Inflammatory macrophage treated with lipopolysaccharide for 1 hour (primary cell): ENCODE measurements at regions not wholly inside any gene's neighbourhood (a gene's known extent, or its start where the extent isn't known, plus 50 kb on each side); places are given as distances from the start of the nearest gene placed in this dataset.

Experiments used
- DNase-seq, 2 donors: peaks; one replicate each; pipeline ENCODE4 v3.0.0-alpha.2; 2020 to 2022

DNA sequence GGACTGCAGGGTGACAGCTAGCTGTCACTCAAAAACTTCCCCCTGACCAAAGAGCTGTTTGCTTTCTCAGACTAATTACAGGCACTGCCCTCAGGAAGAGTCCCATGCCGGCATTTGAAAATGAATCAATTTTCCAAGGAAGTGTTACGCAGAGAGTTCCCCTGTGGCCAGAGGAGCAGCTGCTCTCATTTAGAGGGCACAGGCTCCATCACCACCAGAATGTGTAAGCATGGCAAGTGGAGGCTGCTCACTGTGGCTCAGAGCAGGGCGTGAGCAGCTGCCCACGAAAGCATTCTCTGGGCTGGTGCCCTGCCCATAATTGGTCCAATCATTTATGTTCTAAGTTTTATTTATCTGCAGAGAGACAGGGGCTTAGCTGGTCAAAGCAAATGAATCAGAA lies 202.2 kb downstream of the RAMP3 start:
- no peak for DNase-seq

DNA sequence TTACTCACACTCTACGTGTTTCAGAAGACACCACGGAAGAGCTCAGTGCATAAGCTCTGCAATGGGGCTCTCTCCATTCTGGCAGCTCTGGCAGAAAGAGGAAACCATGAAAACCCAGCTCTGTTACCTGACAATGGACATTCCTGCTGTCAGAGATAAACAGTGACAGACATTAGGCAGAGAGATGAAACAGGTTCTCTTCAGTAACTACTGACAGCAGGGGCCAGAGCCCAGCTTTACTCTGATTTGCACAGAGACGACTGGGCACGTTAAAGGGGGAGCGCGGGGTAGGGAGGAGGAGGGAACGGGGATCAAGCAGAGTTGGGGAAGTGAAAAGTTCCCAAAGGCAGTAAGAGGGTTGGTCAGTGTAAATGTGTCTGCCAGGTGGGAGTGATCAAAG lies 206.1 kb downstream of the RAMP3 start:
- no peak for DNase-seq

GRCh38 chr7:45365341-45365740 lies 207.8 kb downstream of the RAMP3 start:
- DNase-seq = no peak

DNA sequence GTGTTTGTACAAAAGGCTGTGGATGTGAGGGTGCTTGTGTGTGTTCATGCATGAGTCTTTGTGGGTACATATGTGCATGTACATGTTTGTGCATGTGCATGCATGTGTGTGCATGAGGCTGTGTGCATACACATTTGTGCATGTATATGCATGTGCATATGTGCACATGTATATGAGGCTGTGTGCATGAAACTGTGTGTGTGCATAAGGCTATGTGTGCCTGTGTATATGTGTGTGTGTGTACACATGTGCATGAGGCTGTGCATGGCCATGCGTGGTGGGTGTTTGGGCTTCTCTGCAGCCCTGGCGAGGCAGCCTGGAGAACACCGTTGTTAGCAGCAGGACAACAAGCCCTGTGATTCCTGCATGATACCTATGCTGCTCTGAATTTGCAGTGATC lies 207.7 kb upstream of the ADCY1 start:
- no peak for DNase-seq

GRCh38 chr7:45367026-45367425 lies 207.1 kb upstream of the ADCY1 start:
- DNase-seq = no peak

DNA sequence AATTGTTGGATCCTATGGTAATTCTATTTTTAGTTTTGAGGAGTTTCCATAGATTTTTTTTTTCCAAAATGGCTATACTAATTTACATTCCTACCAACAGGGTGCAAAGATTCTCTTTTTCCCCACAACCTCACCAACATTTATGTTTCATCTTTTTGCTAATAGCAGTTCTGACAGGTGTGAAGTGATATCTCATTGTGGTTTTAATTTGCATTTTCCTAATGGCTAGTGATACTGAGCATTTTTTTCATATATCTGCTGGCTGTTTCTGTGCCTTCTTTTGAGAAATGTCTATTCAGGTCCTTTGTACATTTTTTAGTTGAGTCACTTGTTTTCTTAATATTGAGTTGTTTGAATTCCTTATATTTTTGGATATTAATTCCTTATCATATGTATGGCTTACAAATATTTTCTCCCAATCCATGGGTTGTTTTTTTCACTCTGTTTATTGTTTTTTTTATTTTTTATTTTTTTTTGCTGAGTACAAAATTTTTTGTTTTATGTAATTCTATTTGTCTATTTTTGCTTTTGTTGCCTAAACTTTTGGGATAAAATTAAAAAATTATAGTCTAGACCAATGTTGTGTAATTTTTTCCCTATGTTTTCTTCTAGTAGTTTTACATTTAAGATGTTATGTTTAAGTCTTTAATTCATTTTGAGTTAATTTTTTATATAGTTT lies 205.9 kb upstream of the ADCY1 start:
- DNase-seq = no peak

DNA sequence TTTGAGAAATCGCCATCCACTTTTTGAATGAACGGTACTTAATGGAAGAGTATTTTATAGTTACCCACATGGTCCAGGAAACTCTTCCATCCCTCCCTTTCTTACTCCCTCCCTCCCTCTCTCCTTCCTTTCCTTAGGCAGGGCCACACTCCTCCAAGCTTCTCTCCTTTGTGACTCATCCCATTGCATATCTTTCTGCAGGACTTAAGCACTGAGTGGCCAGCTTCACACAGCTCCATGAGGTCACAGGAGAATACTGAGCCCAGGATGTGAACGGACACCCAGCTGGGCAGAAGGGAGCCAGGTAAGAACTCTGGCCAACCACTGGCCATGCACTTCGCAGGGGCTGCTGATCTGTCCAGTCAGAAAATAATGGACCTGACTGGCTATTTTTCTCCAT lies 189.7 kb upstream of the ADCY1 start:
- DNase-seq = no peak

DNA sequence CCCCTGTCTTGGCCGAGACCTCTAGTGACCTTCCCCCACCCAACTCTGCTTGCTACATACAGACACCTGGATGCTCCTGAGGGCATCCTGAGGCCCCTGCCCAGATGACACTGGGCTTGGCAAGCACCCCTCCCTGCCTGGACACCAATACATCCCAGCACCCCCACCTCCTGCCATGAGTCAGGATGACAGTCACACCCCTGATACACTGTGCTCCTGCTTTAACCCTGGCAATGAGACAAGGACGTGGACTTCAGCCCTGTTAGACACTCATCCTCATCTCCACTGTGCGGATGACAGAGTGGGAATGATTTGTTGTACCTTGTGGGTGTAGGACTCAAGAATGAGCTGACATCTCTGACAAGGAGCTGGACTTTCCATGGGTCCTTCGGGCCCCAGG lies 186.3 kb upstream of the ADCY1 start:
- no peak for DNase-seq

- DNase-seq = no peak
Observed at GRCh38 chr7:45389073-45389872, 184.9 kb upstream of the ADCY1 start.

DNA sequence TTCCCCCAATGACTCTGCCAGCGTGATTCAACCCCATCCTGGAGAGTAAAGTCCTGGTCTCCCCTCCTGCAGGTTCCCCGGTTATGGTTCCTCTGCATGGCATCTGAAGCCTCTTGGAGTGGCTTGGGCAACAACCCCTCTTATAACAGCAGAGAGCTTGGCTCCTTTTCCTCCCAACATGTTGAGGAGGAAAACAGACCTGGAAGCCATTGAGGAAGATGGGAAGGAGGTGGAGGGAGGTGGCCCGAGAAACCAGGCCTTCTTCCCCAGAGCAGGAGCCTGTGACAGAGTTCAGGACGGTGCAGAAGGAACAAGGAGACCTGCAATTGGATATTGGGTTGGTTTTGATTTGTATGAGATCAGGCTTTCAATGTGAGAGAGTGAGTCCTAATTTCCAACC lies 184.0 kb upstream of the ADCY1 start:
- no peak for DNase-seq

DNA sequence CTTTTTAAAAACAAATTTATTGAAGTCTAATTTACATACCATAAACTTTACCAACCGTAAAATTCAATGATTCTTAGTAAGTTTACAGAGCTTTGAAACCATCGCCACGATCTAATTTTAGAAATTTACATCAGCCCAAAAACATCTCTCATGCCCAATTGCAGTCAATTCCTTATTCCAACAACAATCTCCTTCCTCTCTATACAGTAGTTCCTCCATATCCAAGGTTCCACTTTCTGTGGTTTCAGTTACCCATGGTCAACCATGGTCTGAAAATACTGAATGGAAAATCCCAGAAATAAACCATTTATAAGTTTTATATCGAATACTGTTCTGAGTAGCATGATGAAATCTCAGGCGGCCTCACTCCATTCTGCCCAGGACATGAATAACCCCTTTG lies 183.4 kb upstream of the ADCY1 start:
- no peak for DNase-seq

DNA sequence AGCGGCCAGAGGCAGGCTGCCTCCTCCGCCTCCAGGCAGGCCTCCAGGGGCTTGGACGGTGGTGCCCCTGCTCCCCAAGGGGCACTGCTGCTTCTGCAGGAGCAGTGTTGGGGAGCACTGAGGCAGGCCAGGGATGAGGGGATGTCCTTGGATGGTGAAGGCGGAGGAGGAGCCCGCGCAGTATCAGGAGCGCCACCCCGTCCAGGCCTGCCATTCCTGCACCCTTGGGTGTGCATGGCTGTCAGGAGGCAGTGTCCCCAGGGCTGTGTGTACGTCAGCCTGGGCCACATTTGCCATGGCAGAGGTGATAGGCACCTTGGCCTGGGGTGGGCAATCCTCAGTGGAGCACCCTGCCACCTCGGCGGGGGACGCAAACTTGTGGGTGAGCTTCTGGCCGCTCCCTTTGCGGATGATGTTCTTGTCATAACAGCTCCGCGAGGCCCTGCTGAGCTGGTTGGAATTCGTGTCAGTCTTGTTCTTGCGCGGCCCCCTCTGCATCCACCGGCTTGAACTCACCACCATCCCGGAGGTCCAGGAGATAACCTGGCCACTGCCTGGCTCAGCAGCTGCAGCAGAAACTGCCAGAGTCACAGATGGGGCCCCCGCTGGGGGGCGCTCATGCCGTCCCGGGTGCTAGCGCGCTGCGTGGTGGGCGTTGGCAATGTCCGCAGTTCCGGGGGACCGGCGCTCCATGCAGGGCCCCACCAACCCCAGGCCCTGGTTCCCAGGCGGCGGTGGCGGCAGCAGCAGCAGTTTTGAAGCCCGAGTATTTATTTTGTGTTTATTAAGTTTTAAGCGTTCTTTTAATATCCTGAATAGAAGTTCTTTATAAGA lies 182.3 kb upstream of the ADCY1 start:
- no peak for DNase-seq

- no peak for DNase-seq
Observed at GRCh38 chr7:45394117-45394708, 180.0 kb upstream of the ADCY1 start.

- no peak for DNase-seq
Observed at GRCh38 chr7:45399069-45399468, 175.1 kb upstream of the ADCY1 start.

DNA sequence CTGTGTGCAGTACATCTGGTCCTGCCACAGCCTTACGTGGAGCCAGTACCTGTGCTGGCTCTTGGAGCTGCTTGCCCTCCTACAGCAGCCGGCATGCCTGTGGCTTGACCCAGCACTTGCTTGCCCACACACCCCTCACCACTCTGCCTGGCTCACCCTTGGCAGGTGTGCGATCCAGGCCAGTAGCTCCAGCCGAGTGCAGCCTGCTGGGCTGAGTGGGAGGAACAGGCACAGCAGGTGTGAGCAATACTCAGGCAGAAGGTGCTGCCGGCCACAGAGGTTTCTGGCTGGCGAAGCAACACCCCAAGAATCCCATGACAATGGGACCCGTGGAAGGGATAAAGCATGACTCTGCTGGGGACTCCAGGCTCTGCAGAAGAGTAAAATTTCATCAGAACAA lies 173.5 kb upstream of the ADCY1 start:
- no peak for DNase-seq

GRCh38 chr7:45401155-45401554 lies 173.0 kb upstream of the ADCY1 start:
- DNase-seq = no peak

GRCh38 chr7:45401851-45402250 lies 172.3 kb upstream of the ADCY1 start:
- no peak for DNase-seq

GRCh38 chr7:45402480-45403218 lies 171.5 kb upstream of the ADCY1 start:
- DNase-seq = peak; percentile 49 to 62

GRCh38 chr7:45404622-45405021 lies 169.5 kb upstream of the ADCY1 start:
- no peak for DNase-seq

DNA sequence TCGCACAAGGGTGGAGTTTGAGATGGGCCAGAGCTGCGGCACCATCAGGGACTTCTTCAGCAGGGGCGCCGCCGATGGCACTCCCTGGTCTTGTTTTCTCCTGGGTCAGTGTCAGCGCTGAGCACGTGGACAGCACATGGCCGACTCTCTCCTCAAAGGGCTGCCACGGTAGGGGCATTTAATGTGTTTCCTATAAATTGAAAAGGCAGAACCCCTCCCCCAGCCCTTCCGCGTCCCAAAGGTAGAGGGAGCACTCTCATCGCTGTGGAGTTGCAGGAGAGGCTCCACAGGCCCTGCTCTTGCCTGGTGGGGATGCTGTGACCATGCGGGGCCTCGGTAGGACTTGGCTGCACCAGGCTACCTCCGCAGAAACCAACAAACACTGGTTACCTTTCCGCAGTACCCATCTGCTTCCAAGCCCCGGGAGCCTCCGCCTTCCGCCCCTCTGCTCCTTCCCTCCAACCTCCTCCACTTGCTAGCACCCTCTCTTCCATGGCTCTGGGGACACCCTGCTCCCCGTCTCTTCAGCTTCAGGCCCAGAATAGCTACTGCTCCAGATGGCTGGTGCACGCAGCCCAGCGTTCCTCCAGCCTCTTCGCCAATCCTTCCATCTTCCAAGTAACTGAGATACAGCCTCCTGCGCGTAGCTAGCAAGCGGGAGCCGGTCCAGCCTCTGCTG lies 166.3 kb upstream of the ADCY1 start:
- no peak for DNase-seq

- no peak for DNase-seq
Observed at GRCh38 chr7:45408409-45408737, 165.8 kb upstream of the ADCY1 start.

- no peak for DNase-seq
Observed at GRCh38 chr7:45410893-45411292, 163.3 kb upstream of the ADCY1 start.
